ENCODE measurements at regions not wholly inside any gene's neighbourhood (a gene's known extent, or its start where the extent isn't known, plus 50 kb on each side); places are given as distances from the start of the nearest gene placed in this dataset.

DNA sequence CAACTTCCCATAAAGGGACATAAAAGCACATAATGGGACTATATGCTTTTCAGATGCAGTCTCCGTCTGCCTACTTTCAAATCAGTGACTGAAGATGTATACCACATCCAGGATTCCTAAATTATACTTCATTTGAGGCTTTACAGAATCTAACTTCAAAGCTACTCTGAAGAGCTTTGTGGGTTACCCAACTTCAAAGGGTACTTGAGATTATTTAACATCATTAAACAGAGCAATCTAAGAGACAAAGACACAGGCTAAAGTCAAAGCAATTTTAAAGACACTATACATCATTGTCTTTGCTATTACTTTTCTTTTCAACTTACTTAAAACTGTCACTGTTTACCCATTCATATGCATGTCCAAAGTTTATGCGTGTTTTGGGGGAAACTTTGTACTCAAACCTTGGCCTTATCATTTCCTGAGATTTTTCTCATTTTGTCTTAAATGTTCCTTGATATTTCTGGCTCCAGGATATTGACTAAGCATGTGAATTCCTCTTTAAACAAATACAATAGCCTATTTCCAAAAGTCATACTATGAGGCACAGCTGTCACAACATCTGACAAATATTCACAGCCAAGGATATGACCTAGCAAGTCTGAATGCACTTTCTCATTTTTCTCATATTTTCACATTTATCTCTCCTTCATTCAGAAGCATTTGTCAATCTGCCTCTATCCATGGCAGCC lies 1985.1 kb upstream of the PIK3C3 start:
- TF ChIP-seq, protein P1, sequence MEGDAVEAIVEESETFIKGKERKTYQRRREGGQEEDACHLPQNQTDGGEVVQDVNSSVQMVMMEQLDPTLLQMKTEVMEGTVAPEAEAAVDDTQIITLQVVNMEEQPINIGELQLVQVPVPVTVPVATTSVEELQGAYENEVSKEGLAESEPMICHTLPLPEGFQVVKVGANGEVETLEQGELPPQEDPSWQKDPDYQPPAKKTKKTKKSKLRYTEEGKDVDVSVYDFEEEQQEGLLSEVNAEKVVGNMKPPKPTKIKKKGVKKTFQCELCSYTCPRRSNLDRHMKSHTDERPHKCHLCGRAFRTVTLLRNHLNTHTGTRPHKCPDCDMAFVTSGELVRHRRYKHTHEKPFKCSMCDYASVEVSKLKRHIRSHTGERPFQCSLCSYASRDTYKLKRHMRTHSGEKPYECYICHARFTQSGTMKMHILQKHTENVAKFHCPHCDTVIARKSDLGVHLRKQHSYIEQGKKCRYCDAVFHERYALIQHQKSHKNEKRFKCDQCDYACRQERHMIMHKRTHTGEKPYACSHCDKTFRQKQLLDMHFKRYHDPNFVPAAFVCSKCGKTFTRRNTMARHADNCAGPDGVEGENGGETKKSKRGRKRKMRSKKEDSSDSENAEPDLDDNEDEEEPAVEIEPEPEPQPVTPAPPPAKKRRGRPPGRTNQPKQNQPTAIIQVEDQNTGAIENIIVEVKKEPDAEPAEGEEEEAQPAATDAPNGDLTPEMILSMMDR (IDR thresholded peaks at IDR 0.05) = no peak
- TF ChIP-seq POLR2A (IDR thresholded peaks at IDR 0.05) = no peak
